GM12878 (cell line): ENCODE measurements at regions not wholly inside any gene's neighbourhood (a gene's known extent, or its start where the extent isn't known, plus 50 kb on each side); places are given as distances from the start of the nearest gene placed in this dataset.

Experiments used
- ATAC-seq: fragments of 200-7000 bp; cut with Tn5 transposase; 3 replicates; pipeline ENCODE4 v1.9.1; 2020; ENCODE audit warnings: mild to moderate bottlenecking, moderate library complexity
- BruUV-seq: library from RNA; stranded (reverse); fragments of 400-500 nt; replicated peaks from 2 replicates; lab custom pipeline; 2021; lab: Mats Ljungman, UMichigan
- CTCF ChIA-PET: fragments of 300-600 bp; sonication (Branson Sonifier 250); formaldehyde crosslinking; extraction: SDS; loops from one replicate; lab custom pipeline; 2021; ENCODE audit warnings: inconsistent platforms; lab: Yijun Ruan, JAX
- POLR2A ChIA-PET: fragments of 350-600 bp; formaldehyde crosslinking; extraction: SDS; loops from one replicate; lab custom pipeline; 2021; ENCODE audit warnings: inconsistent platforms; lab: Charles Lee
- RAD21 ChIA-PET: fragments of 300-600 bp; sonication (Branson Sonifier 250); formaldehyde crosslinking; loops from one replicate; lab custom pipeline; 2023; ENCODE audit warnings: antibody characterized with exemption; ENCODE audit not compliant: unreplicated experiment; lab: Charles Lee
- SMC1A ChIA-PET: fragments of 300-600 bp; sonication (Branson Sonifier 250); formaldehyde crosslinking; loops from one replicate; lab custom pipeline; 2023; ENCODE audit not compliant: unreplicated experiment, uncharacterized antibody; lab: Charles Lee
- DNase-seq: peaks from one replicate; pipeline ENCODE4 v3.0.0-alpha.2; 2011; ENCODE audit warnings: low read depth, low spot score
- FAIRE-seq: peaks from 3 replicates; lab custom pipeline; 2011; peaks lifted over from hg19 to GRCh38; lab: Jason Lieb, UNC
- H2AFZ ChIP-seq: 2 replicates; pipeline ENCODE4 v1.6.0; 2011; ENCODE audit warnings: low read depth, low read length, control low read depth; ENCODE audit not compliant: control insufficient read depth
- H3K27ac ChIP-seq: 2 replicates; pipeline ENCODE4 v1.5.1; 2011; ENCODE audit warnings: control low read depth; ENCODE audit not compliant: control insufficient read depth, insufficient read depth
- H3K27me3 ChIP-seq, 2 experiments: replicated peaks in 1 of 2; 2 replicates each; pipeline versions ENCODE4 v1.6.0 to v1.6.1; 2011; ENCODE audit warnings: low read length in 1 of 2; ENCODE audit not compliant: control insufficient read depth in 2 of 2, insufficient read depth in 2 of 2
- H3K36me3 ChIP-seq, 2 experiments: 2 replicates each; pipeline ENCODE4 v1.5.1; 2011; ENCODE audit warnings: low read length in 1 of 2; ENCODE audit not compliant: control insufficient read depth in 2 of 2, insufficient read depth in 2 of 2
- H3K4me1 ChIP-seq: 2 replicates; pipeline ENCODE4 v1.6.1; 2011; ENCODE audit warnings: mild to moderate bottlenecking, low read length, moderate library complexity, mixed read lengths; ENCODE audit not compliant: control insufficient read depth, insufficient read depth
- H3K4me2 ChIP-seq: 2 replicates; pipeline ENCODE4 v1.6.0; 2011; ENCODE audit warnings: control low read depth; ENCODE audit not compliant: control insufficient read depth, insufficient read depth
- H3K4me3 ChIP-seq: fragments of 200-600 bp; sonication (generic); 2 replicates; pipeline ENCODE4 v1.5.1; 2016
- H3K79me2 ChIP-seq: 2 replicates; pipeline ENCODE4 v1.6.0; 2011; ENCODE audit warnings: low read length; ENCODE audit not compliant: control insufficient read depth, insufficient read depth
- H3K9ac ChIP-seq: 2 replicates; pipeline ENCODE4 v1.8.0; 2011; ENCODE audit warnings: low read length, control low read depth, mixed read lengths; ENCODE audit not compliant: control insufficient read depth, insufficient read depth
- H3K9me3 ChIP-seq: replicated peaks from 3 replicates; pipeline ENCODE4 v1.5.1; 2011; ENCODE audit warnings: mild to moderate bottlenecking, low read length; ENCODE audit not compliant: control insufficient read depth, insufficient read depth
- H4K20me1 ChIP-seq: 2 replicates; pipeline ENCODE4 v1.6.0; 2011; ENCODE audit not compliant: control insufficient read depth, insufficient read depth
- DPF2 ChIP-seq: fragments of 450-650 bp; IDR thresholded peaks from 2 replicates; pipeline ENCODE4 v1.6.1; 2017; ENCODE audit warnings: mild to moderate bottlenecking
- KLF5 ChIP-seq: fragments of 450-650 bp; IDR thresholded peaks from 2 replicates; pipeline ENCODE4 v1.6.1; 2014; ENCODE audit warnings: mild to moderate bottlenecking; ENCODE audit not compliant: partially characterized antibody
- NBN ChIP-seq: fragments of 450-650 bp; IDR thresholded peaks from 2 replicates; pipeline ENCODE4 v1.6.1; 2016
- NFYA ChIP-seq: IDR thresholded peaks from 2 replicates; pipeline ENCODE4 v1.6.1; 2011; ENCODE audit warnings: low read depth, mild to moderate bottlenecking, low read length, improper control_type of control experiment, borderline replicate concordance
- NR2F1 ChIP-seq: fragments of 450-650 bp; conservative IDR thresholded peaks from 2 replicates; pipeline ENCODE4 v1.6.1; 2017; ENCODE audit warnings: mild to moderate bottlenecking
- PAX8 ChIP-seq: fragments of 450-650 bp; IDR thresholded peaks from 2 replicates; pipeline ENCODE4 v1.6.1; 2017; ENCODE audit warnings: mild to moderate bottlenecking, moderate library complexity
- PML ChIP-seq: IDR thresholded peaks from 2 replicates; pipeline ENCODE4 v1.6.1; 2012; ENCODE audit warnings: low read length, inconsistent platforms
- POLR2AphosphoS5 ChIP-seq: IDR thresholded peaks from 2 replicates; pipeline ENCODE4 v1.6.1; 2011; ENCODE audit warnings: mild to moderate bottlenecking, low read length, inconsistent platforms
- PRDM15 ChIP-seq: fragments of 450-650 bp; formaldehyde crosslinking; IDR thresholded peaks from 2 replicates; pipeline ENCODE4 v1.4.0; 2020; ENCODE audit warnings: mild to moderate bottlenecking, moderate library complexity
- USF2 ChIP-seq: IDR thresholded peaks from 2 replicates; pipeline ENCODE4 v1.6.1; 2011; ENCODE audit warnings: low read depth, low read length, improper control_type of control experiment, borderline replicate concordance
- YBX1 ChIP-seq: fragments of 450-650 bp; IDR thresholded peaks from 2 replicates; pipeline ENCODE4 v1.6.1; 2016; ENCODE audit warnings: antibody characterized with exemption
- ZNF274 ChIP-seq: IDR thresholded peaks from one replicate; pipeline ENCODE4 v1.8.0; 2011; ENCODE audit not compliant: insufficient read length, insufficient read depth
- ZZZ3 ChIP-seq: IDR thresholded peaks from 2 replicates; pipeline ENCODE4 v1.6.1; 2011; ENCODE audit warnings: low read depth; ENCODE audit not compliant: control insufficient read depth, insufficient read length
- WGBS: methylation state at CpG from one replicate; pipeline ENCODE4 v1.1.6; 2016; ENCODE audit warnings: low lambda C conversion rate; ENCODE audit not compliant: insufficient replicate concordance, insufficient coverage; ENCODE audit errors: missing lambda C conversion rate; 5-methylcytosine and 5-hydroxymethylcytosine counted together
- in situ Hi-C: fragments of 300-500 bp; cut with MboI; formaldehyde crosslinking; loops from 9 replicates; pipeline ENCODE4 v1.14.3; 2018; ENCODE audit warnings: mixed read lengths
- intact Hi-C: fragments of 100-400 bp; cut with micrococcal nuclease; formaldehyde crosslinking; loops from one replicate; pipeline ENCODE4 v1.14.2; 2022; ENCODE audit not compliant: unreplicated experiment

- RAD21 ChIA-PET: no interaction called here
- SMC1A ChIA-PET: no interaction called here
- H3K79me2 ChIP-seq: no peaks in the 10 kb centered on the region
- H4K20me1 ChIP-seq: no peaks in the 10 kb centered on the region
- no peak overlapping the region for H3K9ac ChIP-seq
- TF ChIP-seq NFYA (no peak), ZNF274 (no peak), DPF2 (no peak), PML (no peak), USF2 (no peak)
- no peak overlapping the region for H3K27ac ChIP-seq
- no peaks in the 10 kb centered on the region for H3K36me3 ChIP-seq
- intact Hi-C loops (no loop called here), in situ Hi-C loops (no loop called here)
- no peaks in the 10 kb centered on the region for H3K4me1 ChIP-seq
- no TSS peak for BruUV-seq
- no peak for DNase-seq
- no peak for FAIRE-seq
- H3K27me3 ChIP-seq: no peaks in the 10 kb centered on the region
- no peak overlapping the region for H2AFZ ChIP-seq
- H3K4me2 ChIP-seq: no peak overlapping the region
- no peak for ATAC-seq
- H3K4me3 ChIP-seq: no peak overlapping the region
- CTCF ChIA-PET: no interaction called here
- POLR2A ChIA-PET: no interaction called here
- H3K9me3 ChIP-seq: no peaks in the 10 kb centered on the region
Measured at GRCh38 chr2:226023946-226024345, 624.4 kb downstream of the NYAP2 start.

- DNase-seq: no peak
- Histone ChIP-seq H3K4me2 (no peak overlapping the region), H3K36me3 (no peaks in the 10 kb centered on the region), H4K20me1 (no peaks in the 10 kb centered on the region), H3K9me3 (no peaks in the 10 kb centered on the region), H3K9ac (no peak overlapping the region), H3K4me1 (no peaks in the 10 kb centered on the region), H3K79me2 (no peaks in the 10 kb centered on the region)
- no peak for FAIRE-seq
- POLR2A ChIA-PET: no interaction called here
- no TSS peak for BruUV-seq
- intact Hi-C loops: no loop called here
- TF ChIP-seq PRDM15 (CRISPR knock-in tag) (no peak), NR2F1 (no peak), PAX8 (no peak), NFYA (no peak), KLF5 (no peak), YBX1 (no peak), POLR2AphosphoS5 (no peak), NBN (no peak), ZZZ3 (no peak)
- TF ChIP-seq, all 136 proteins: peak for 0
- RAD21 ChIA-PET: no interaction called here
- WGBS: 3% methylated on average over 5 of the region's 5 CpGs
- SMC1A ChIA-PET: interaction anchor here (0.6 kb wide), 1 partner anchor 82 kb away, joined by 3 read pairs; no protein-coding TSS in a partner anchor
- in situ Hi-C loops: no loop called here
- H2AFZ ChIP-seq: no peak overlapping the region
- no peaks in the 10 kb centered on the region for H3K27me3 ChIP-seq
- CTCF ChIA-PET: interaction anchor here (0.6 kb wide), 1 partner anchor 876 kb away, joined by 3 read pairs; no protein-coding TSS in a partner anchor
- no peak for ATAC-seq
- no peak overlapping the region for H3K4me3 ChIP-seq
- H3K27ac ChIP-seq: no peak overlapping the region
Measured at GRCh38 chr2:226023383-226023782, 623.9 kb downstream of the NYAP2 start.
